Activated T-cell treated with anti-CD3 and anti-CD28 coated beads for 1 hour (primary cell): ENCODE measurements at regions not wholly inside any gene's neighbourhood (a gene's known extent, or its start where the extent isn't known, plus 50 kb on each side); places are given as distances from the start of the nearest gene placed in this dataset.

ENCODE experiments used
- DNase-seq: peaks from one replicate; pipeline ENCODE4 v3.0.0-alpha.2; 2020; ENCODE audit warnings: low read depth

GRCh38 chr9:27750566-27750965 is 177.3 kb upstream of the C9orf72 start:
- DNase-seq: no peak

- DNase-seq: no peak
Measured at GRCh38 chr9:27752069-27752468, 178.8 kb upstream of the C9orf72 start.

GRCh38 chr9:27755846-27756245 is 182.6 kb upstream of the C9orf72 start:
- DNase-seq: no peak

DNA sequence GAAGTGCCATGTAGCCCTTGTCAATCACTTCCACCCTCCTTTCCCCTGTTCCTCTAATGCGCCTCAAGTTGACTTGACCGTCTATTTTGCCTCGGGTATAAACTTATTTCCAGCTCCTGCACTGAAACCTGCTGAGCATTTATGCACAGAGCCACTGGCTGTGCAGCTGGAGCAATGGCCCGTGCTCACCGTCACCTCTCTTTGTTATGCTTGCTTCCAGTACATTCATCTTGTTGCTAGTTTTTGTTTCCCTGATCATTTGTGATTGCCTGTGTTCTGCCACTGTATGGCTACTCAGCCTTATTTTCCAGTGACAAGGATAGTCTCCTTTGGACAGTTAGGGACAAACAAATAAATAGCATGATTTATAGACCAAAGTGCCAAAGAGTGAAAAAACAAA is 183.1 kb upstream of the C9orf72 start:
- DNase-seq: no peak

DNA sequence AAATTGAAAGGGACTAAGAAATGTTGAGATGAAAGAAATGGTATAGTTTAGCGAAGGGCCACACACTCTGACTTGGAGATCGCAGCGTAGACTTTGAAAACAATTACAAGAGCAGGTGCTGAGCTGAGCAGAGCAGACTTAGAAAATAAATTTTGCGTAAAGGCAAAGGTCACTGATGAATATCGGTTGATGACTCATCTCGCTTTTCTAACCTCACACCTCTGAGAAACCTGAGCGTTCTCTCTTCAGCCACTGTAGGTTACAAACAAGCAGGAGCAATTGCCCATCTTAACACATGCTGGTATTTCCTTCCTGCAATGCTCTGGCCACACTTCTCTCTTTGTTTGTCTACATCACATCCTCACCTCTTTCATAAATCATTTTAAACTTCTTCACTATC is 190.6 kb upstream of the C9orf72 start:
- DNase-seq: no peak

DNA sequence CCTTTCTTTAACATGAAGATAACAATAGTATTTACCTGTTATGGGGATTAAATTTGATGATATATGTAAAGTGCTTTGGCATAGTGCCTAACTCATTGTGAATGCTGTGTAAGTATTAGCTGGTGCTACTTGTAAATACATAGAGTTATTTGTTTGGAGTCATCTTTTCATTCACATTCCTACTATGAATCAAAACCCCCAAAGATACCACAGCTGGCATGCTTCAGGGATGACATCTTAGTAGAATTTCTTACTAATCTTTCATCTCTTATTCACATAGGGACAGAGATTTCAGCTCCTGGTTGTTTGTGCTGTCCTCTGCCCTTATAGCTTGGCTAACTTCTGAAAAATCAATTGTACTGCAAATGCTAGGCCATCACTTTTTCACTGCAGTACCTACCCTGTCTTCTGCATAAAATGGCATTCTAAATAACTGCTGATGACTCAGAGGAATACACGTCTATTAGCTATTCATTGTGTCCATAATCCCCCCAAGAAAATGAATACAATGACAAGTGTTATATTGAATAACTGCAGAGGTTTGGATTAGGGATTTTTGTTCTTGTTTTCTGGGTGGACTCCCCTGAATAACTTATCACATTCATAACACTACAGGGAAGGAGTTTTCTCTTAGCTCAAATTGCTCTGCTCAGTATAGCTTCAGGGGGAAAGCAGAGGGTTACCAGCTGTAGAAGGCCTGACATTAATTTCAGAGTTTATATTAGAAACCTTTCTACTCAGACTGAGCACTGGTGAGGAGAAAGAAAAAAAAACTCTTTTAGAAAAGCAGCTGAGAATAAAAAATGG is 192.2 kb upstream of the C9orf72 start:
- DNase-seq: no peak

- DNase-seq: no peak
Measured at GRCh38 chr9:27766073-27766835, 193.0 kb upstream of the C9orf72 start.

GRCh38 chr9:27768781-27769180 is 195.5 kb upstream of the C9orf72 start:
- no peak for DNase-seq

DNA sequence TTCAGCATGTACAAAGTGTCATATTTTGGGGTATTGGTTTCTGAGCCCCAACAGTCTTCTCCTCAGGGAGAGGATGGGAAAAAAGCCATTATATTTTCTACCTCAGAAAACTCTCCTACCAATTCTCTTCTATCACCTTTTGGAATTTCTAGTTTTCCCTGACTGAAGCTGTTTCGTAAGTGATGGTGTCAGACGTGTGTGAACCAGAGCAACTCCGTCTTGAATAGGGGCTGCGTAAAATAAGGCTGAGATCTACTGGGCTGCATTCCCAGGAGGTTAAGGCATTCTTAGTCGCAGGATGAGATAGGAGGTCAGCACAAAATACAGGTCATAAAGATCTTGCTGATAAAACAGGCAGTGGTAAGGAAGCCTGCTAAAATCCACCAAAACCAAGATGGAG is 197.3 kb upstream of the C9orf72 start:
- no peak for DNase-seq

DNA sequence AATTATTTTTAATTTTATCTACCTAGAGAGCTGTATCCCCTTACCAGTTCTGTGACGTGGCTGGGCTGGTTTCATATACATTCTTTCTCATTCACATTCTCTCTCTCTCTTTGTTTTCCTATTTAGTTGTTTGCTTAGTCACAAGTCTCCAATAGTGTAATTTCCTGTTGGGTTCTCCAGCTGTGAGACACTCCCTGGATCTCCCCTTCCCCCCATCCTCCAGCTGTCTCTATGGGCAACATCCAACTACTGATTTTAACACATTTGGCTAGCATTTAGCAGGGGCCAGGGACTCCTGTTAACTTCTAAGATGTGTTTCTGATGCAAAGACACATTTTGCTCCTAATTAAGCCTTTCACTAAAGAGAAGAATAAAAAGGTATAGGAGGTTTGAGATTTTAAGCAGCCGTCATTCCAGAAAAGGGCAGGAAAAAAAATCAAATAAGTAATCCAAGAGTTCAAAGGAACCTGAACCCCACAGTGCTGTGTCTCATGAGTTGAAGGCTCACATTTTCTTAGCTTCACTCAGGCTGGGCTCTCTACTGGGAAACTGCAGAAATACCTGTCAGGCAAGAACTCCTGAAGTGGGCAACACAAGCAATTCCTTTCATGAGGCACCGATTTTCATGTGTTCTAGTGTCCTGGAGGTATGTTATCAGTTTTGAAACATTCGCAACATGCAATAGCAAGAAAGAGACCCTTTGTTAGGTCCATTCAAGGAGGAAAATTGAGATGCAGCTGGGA is 198.7 kb upstream of the C9orf72 start:
- DNase-seq: no peak

DNA sequence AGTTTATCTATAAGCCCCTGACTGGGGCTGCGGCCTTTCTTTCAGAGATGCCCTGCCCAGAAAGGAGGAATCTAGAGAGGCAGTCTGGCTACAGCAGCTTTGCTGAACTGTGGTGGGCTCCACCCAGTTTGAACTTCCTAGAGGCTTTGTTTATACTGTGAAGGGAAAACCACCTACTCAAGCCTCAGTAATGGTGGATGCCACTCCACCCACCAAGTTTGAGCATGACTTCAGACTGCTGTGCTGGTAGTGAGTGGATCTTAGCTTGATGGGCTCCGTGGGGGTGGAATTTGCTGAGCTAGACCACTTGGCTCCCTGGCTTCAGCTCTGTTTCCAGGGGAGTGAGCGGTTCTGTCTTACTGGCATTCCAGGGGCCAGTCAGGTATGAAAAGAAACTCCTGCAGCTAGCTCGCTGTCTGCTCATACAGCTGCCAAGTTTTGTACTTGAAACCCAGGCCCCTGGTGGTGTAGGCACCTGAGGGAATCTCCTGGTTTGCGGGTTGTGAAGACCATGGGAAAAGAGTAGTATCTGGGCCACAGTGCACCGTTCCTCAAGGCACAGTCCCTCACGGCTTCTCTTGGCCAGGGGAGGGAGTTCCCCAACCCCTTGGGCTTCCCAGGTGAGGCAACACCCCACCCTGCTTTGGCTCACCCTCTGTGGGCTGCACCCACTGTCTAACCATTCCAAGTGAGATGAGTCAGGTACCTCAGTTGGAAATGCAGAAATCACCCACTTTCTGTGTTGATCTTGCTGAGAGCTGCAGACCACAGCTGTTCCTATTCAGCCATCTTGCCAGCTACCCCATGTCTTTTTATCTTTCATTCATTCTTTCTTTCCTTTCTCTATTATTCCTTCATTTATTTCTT is 211.8 kb upstream of the C9orf72 start:
- DNase-seq: no peak

GRCh38 chr9:27785714-27786100 is 212.4 kb upstream of the C9orf72 start:
- DNase-seq: no peak

GRCh38 chr9:27787891-27788290 is 214.6 kb upstream of the C9orf72 start:
- DNase-seq: no peak

DNA sequence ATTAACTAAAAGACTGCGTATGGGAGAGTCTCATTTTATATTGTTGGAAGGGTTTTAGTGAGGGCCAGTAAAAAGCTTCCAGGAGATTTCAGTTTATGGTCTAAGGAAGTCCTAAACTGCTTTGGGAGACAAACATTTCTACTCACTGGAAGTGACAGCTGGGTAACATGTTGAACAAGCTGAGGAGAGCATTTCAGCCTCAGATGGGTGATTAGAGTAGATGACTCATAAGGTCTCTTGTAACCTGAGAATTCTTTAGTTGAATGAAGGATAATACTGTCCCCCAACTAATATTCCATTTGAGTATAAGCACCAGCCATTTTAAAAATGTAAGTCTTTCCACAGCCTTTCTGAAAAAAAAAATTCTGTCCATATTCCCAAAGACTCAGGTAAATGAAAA is 218.0 kb upstream of the C9orf72 start:
- DNase-seq: no peak

DNA sequence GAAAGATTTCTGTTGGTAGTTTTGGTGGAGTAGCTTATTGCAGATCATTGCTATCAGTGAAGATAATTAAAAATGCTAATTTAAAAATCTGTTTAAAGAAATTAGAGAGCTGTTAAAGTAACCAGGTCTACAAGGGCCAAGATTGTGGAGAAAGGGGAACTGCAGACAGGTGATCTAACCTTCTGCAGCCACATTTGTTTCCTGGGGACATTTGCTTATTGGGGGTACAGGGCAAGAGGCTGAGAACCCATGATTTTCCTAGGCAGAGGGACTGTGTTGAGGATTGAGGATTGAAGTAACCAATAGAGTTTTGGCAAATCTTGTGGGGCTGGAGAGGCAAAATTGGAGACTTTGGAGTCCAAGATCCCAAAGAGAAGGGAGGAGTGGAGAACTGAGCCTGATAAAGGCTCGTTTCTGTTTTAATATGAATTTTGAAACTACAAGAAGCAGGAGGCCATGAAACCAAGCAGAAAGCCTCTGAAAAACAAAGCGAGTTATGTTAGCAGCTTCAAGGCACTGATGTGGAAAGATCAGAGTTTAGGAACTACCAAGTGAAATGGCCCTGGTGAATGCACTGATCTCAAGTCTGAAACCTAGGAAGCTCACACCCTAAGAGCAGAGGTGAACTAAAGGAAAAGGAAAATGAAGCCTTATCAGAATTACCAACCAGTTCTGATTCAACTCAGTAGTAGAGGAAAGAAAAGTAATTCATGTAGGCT is 219.8 kb upstream of the C9orf72 start:
- DNase-seq: no peak

GRCh38 chr9:27799326-27799725 is 226.0 kb upstream of the C9orf72 start:
- no peak for DNase-seq

- DNase-seq: no peak
Measured at GRCh38 chr9:27800159-27800558, 226.9 kb upstream of the C9orf72 start.

- DNase-seq: no peak
Measured at GRCh38 chr9:27800692-27801370, 227.6 kb upstream of the C9orf72 start.

GRCh38 chr9:27801545-27801944 is 228.3 kb upstream of the C9orf72 start:
- DNase-seq: no peak

DNA sequence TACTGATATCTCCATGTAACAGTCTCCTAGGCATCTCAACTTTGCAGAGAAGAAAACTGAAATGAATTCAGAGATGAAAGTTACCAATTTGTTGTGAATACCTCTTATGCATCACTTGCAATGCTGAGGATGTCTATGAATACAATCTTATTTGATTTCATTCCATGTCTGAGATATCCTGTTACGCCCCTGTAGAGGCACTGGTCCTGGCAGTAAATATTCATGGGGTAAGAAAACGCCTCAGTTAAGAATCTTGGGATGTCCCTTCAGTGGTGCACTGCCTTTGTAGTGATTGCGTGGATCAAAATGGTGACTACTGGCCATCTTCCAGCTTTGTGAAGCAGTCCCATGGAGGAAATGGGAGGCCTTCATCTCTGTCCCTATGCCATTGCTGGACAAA is 229.1 kb upstream of the C9orf72 start:
- no peak for DNase-seq

DNA sequence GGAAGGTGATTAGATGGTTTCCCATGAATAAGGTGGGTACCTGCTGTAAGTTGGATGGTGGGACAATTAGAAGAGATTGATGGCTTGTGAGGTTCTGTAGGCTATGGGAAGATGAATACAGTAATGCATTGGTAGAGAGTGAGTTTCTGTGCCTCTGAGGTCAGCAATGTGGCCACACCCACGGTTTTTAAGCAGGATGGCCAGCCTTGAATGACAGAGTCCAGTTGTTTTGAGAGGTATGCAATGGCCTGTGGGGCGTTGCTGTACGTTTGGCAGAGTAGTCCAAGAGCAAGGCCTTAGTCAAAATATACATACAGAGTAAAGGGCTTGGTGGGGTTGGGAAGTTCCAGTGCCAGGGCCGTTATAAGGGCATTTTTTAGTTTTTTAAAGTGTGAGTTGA is 235.6 kb upstream of the C9orf72 start:
- no peak for DNase-seq
